NCI-H524 treated with DMSO at 0.1 percent for 48 hours (cell line): ENCODE measurements at regions not wholly inside any gene's neighbourhood (a gene's known extent, or its start where the extent isn't known, plus 50 kb on each side); places are given as distances from the start of the nearest gene placed in this dataset.

Experiments used
- DNase-seq: peaks from one replicate; lab custom pipeline; 2025; lab: John Stamatoyannopoulos, UW

- no peak for DNase-seq
Measured at GRCh38 chr22:27635852-27636251, 165.7 kb downstream of the MN1 start.

GRCh38 chr22:27636716-27637508 lies 164.6 kb downstream of the MN1 start:
- DNase-seq, result no peak

- DNase-seq, result no peak
Measured at GRCh38 chr22:27637604-27638003, 164.0 kb downstream of the MN1 start.

GRCh38 chr22:27638329-27639233 lies 163.0 kb downstream of the MN1 start:
- DNase-seq, result no peak

GRCh38 chr22:27639248-27640086 lies 162.1 kb downstream of the MN1 start:
- DNase-seq, result no peak

- DNase-seq, result no peak
Measured at GRCh38 chr22:27641049-27641795, 160.3 kb downstream of the MN1 start.

GRCh38 chr22:27642104-27642800 lies 159.3 kb downstream of the MN1 start:
- DNase-seq, result no peak

GRCh38 chr22:27643907-27644306 lies 157.6 kb downstream of the MN1 start:
- no peak for DNase-seq

DNA sequence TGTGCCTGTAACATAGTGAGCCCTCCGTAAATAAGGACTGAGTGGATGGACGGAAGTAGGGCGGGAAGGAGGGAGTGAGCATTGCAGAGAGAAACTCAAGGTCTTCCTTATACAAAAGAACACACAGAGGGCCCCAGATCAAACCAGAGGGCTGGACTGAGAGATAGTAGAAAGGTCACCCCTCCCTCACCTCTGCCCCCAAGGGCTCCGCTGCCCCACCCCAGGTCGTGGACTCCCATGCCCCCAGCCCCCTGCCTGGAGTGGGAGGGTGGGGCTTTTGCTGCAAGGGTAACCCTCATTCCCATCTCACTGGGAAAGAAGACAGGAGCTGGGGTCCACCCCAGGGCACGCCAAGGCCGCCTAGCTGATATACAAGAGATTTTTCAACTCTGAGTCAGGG lies 157.0 kb downstream of the MN1 start:
- no peak for DNase-seq

DNA sequence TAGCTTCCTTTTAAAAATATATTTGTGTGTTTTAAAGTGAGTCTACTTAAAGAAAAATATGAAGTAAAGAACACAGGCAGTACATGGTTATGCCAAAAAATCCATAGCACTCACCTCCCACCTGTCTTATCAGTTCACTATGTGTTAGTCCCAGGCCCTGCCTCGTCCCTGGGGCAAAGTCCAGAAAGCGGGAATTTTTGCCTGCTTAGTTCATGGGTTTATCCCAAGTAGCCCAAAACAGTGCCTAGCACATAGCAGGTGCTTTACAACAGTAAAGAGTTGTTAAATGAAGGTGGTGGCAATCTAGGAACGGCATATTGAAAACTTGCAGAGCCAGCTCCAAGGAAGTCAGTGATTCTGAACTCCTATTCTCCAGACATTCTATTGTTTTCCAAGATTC lies 154.0 kb downstream of the MN1 start:
- no peak for DNase-seq

DNA sequence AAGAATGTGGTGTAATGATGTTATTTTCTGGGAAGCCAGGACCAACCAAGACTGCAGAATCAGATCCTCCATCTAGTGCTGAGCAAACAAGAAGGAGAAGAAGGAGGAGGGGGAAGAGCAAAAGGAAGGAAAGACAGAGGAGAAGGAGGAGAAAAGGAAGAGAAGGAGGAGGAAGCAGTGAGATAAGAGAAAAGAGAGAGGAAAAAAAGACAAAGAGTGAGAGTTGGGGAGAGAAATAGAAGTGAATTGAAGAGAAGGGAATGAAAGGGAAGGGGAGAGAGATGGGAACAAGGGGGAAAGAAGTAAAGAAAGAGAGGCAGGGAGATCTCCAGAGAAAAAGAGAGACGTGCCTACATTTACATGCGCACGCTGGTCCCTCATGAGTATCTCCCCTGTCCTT lies 153.5 kb downstream of the MN1 start:
- DNase-seq, result no peak

DNA sequence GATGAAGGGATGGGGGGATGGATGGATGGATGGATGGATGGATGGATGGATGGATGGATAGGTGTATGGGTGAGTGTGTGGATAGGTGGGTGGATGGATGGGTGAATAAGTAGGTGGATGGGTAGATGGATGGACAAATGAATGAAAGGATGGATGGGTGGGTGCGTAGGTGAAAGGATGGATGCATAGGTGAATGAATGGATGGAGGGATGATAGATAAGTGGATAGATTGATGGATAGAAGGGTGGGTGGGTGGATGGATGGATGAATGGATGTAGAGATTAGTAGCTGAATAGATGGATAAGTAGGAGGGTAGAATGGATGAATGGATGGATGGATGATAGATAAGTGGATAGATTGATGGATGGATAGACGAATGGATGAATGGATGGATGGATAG lies 152.7 kb downstream of the MN1 start:
- DNase-seq, result no peak

DNA sequence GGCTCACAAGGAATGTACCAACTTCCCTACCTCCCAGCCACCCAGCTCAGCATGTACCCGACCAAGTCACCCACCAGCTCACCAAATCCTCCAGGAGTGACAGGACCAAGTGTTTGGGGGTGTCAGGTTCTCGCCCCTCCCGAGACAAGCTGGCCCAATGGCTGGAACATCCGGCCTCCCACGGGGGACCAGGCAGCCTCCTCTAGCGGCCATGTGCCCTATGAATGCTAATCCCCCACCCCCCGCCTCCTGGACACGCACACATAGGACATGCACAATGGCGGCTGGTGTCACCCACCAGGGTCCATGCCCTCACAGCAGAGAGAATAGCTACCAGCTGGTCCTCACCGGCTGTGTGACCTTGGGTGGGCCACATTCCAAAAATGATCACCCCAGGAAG lies 151.0 kb downstream of the MN1 start:
- DNase-seq, result no peak

DNA sequence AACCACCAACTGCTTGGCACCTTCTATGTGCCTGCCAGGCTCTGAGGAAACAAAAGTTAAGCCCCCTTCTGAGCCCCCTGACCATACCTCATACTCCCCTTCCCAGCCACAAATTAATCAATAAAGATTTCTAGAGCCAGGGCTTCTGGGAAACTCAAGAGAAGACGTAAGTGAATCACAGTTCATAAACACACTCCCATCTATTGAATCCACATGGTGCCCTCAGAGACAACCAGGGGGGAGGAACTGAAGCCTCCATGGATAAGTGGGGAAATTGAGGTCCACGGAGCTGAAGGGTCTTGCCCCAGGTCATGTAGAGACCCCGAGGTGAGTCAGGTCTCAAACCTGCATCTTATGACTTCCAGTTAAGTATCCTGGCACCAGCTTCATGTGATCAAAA lies 150.6 kb downstream of the MN1 start:
- no peak for DNase-seq

- no peak for DNase-seq
Measured at GRCh38 chr22:27651486-27651885, 150.1 kb downstream of the MN1 start.

GRCh38 chr22:27654546-27655445 lies 146.8 kb downstream of the MN1 start:
- no peak for DNase-seq

GRCh38 chr22:27655582-27656185 lies 145.9 kb downstream of the MN1 start:
- no peak for DNase-seq

- no peak for DNase-seq
Measured at GRCh38 chr22:27656970-27657369, 144.6 kb downstream of the MN1 start.

DNA sequence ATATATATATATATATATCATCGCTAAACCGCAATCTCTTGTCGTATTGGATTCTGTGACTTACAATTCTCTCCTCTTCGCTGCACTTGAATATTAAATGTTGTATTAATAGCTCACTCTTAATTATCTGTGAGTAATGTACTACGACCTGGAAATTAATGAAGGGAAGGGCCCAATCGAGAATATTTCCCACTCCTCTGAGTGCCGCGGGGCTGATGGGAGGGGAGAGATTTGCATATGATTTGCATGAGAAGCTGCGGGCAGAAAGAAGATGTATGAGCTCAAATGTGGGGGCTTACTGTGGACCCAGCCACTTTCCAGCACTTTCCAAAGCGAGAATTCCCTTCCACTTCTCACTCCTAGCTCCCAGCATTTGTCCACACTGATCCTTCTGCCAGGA lies 141.2 kb downstream of the MN1 start:
- no peak for DNase-seq
